GM12865 (cell line): ENCODE measurements at regions not wholly inside any gene's neighbourhood (a gene's known extent, or its start where the extent isn't known, plus 50 kb on each side); places are given as distances from the start of the nearest gene placed in this dataset.
A peak's percentile ranks its signal among the peaks of the same experiment; 100 is the strongest.

Experiments used
- DNase-seq: peaks from one replicate; pipeline ENCODE4 v3.0.0; 2010; ENCODE audit warnings: low read depth
- H3K4me3 ChIP-seq: 2 replicates; pipeline ENCODE4 v1.5.1; 2011; ENCODE audit warnings: mild to moderate bottlenecking, low read depth, low read length, control low read depth
- TF ChIP-seq, protein P1 (sequence below): IDR thresholded peaks from 2 replicates; pipeline ENCODE4 v1.5.1; 2011; ENCODE audit warnings: low read length, control low read depth, low read depth, inconsistent platforms; ENCODE audit not compliant: insufficient read depth; ENCODE audit errors: missing control alignments

DNA sequence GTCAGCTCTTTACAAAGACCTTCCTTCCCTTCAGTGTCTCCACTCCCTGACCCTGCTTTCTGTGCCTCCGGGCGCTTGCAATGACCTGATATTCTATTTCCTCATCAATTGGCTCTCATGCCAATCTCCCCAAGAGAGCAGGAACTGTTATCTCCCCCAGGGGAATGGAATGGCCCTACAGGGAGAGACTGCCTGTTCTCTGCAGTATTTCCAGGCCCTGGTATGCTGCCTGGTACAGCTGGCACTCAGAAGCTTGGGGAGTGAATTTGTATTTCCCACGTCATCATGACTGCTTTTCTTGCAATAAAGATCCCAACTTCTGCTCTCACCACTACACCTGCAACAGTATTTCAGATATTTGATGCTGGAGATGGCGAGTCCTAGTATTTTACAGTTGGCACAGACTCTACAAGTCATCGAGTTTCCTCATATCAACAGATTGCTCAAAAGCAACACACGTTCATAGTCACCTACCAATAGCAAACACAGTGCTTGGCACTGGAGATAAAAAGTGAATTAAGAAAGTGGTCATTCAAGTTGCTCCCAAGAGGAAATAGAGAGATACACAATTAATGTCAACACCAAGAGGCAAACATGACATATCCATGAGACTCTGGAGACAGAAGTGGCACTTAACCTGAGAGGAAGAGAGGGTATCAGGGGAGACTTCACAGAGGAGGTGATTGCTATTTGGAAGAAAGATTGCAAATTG is 90.5 kb upstream of the EGFL6 start:
- no peak for DNase-seq
- TF ChIP-seq, protein P1, sequence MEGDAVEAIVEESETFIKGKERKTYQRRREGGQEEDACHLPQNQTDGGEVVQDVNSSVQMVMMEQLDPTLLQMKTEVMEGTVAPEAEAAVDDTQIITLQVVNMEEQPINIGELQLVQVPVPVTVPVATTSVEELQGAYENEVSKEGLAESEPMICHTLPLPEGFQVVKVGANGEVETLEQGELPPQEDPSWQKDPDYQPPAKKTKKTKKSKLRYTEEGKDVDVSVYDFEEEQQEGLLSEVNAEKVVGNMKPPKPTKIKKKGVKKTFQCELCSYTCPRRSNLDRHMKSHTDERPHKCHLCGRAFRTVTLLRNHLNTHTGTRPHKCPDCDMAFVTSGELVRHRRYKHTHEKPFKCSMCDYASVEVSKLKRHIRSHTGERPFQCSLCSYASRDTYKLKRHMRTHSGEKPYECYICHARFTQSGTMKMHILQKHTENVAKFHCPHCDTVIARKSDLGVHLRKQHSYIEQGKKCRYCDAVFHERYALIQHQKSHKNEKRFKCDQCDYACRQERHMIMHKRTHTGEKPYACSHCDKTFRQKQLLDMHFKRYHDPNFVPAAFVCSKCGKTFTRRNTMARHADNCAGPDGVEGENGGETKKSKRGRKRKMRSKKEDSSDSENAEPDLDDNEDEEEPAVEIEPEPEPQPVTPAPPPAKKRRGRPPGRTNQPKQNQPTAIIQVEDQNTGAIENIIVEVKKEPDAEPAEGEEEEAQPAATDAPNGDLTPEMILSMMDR = no peak
- no peak overlapping the region for H3K4me3 ChIP-seq

DNA sequence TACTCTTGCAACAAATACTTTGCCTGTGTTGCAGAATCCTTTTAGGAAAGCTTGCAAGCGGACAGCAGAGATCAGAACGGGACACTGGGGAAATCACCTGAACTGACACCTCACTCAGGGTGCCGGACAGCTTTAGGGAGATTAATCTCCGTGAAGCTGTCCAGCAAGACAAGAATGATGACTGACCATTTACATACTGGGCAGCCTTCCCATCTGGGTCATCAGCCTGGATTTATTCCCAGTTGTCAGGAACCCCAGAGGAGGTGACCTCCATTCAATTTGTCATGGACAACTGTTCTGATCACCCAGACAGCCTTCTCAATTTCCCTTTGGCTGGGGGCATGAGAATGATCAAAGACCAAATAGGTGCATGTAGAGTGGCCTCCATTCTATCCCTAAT is 93.0 kb upstream of the EGFL6 start:
- TF ChIP-seq, protein P1 = no peak
- H3K4me3 ChIP-seq = no peak overlapping the region
- no peak for DNase-seq

DNA sequence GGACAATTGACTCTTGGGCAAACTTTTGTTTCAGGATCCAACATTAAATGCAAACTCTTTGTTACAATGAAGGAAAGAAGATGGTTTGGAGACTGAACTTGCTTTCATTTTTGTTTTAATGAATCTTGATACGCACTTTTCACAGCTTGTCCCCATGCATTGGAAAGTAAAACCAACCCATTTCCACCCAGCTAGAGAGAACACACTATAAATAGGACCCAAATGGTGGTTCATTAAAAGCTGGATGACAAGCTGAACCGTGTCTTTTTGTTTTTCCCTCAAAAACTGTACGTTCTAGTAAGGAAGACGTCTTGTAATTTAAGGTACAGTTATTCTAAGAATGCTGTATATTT is 95.3 kb upstream of the EGFL6 start:
- peak; percentile 68 for DNase-seq
- TF ChIP-seq, protein P1 = no peak
- H3K4me3 ChIP-seq = peak overlapping the region; percentile 49

DNA sequence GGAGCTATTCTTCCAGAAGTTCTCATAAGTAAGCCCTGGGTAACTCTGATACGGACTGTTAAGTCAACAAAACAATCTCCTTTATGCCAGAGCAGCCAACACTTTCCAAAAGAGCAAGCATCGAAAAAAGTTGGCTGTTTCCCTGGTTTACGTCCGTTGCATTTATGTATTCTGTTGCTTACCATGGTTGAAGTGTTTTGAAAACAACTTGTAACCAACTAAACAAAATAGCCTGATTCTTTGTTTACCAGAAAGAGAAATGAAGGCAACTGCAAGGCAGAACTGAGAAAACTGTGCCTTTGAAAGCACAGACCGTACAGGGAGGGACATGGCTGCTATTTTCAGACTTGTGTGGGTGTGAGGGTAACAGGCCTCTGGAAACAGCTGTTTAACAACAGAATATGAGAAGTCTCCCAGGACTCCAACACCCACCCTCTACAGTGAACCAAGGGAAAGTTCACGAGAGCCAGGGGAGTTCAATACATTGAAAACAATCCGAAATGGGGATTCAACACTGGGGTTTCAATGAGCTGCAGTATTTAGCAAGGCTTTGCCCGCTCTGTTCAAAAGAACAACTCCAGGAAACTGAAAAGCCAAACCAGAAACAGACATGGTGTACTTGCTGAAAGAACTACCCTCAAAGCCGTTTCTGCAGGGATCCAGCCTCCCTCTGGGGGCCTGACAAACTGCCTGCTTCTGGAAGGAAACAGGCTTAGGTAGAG is 95.8 kb upstream of the EGFL6 start:
- DNase-seq = peak; percentile 72
- peak overlapping the region; percentile 49 for H3K4me3 ChIP-seq

DNA sequence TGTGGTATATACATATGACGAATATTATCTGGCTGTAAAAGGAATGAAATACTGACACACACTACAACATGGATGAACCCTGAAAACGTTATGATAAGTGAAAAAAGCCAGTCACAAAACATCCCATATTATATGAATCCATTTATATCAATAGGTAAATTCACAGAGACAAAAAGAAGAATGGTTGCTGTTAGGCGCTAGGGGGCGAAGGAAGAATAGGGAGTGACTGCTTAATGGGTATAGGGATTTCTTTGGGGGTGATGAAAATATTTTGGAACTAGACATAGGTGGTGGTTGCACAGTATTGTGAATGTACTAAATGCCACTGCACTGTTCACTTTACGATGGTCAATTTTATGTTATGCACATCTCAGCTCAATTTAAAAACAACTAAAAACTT is 96.4 kb upstream of the EGFL6 start:
- DNase-seq = peak; percentile 49
- H3K4me3 ChIP-seq = peak overlapping the region; percentile 49
- TF ChIP-seq, protein P1 = peak; percentile 48

More for the DNA sequence above, 95.8 kb upstream of the EGFL6 start:
- TF ChIP-seq, protein P1 = no peak

DNA sequence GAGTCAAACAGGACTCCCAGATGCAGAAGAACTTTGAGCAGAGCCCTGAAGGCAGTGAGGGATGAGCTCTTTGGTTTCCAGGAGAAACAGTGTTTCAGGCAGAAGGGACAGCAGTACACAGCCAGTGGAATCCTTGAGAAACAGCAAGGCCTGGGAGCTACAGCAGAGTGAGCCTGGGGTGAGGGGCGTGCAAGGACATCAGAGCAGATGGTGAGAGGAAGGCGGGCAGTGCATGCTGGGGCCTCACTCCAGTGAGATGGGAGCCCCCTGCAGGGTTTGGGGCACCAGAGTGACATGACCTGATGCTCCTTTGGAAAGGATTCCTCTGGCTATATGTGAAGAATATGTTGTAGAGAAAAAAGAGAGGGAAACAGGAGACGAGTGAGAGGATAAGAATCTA is 98.1 kb upstream of the EGFL6 start:
- TF ChIP-seq, protein P1 = no peak
- H3K4me3 ChIP-seq = no peak overlapping the region
- DNase-seq = no peak

GRCh38 chrX:13470685-13470977 is 98.8 kb upstream of the EGFL6 start:
- TF ChIP-seq, protein P1 = no peak
- H3K4me3 ChIP-seq = no peak overlapping the region
- DNase-seq = no peak
